ENCODE measurements at regions not wholly inside any gene's neighbourhood (a gene's known extent, or its start where the extent isn't known, plus 50 kb on each side); places are given as distances from the start of the nearest gene placed in this dataset.

DNA sequence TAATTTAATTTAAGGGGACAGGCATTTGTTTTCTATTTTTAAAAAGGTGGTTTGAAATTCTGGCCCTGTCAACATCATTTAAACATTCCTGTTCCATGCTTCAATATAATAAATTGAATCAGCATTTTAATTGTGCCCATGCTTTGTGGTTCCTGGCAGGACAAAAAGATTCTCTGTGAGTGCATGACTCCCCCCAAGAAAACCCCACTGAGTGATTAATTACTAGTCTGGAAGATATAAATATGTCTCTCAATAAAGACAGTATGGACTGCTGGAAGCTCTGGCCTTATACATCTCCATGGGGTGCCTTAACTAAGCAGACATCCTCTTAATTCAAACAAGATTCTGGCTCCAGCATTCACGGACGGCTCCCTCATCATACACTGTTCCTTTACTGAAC lies 95.0 kb upstream of the PSMD7 start (continued):
- TF ChIP-seq, protein P1, sequence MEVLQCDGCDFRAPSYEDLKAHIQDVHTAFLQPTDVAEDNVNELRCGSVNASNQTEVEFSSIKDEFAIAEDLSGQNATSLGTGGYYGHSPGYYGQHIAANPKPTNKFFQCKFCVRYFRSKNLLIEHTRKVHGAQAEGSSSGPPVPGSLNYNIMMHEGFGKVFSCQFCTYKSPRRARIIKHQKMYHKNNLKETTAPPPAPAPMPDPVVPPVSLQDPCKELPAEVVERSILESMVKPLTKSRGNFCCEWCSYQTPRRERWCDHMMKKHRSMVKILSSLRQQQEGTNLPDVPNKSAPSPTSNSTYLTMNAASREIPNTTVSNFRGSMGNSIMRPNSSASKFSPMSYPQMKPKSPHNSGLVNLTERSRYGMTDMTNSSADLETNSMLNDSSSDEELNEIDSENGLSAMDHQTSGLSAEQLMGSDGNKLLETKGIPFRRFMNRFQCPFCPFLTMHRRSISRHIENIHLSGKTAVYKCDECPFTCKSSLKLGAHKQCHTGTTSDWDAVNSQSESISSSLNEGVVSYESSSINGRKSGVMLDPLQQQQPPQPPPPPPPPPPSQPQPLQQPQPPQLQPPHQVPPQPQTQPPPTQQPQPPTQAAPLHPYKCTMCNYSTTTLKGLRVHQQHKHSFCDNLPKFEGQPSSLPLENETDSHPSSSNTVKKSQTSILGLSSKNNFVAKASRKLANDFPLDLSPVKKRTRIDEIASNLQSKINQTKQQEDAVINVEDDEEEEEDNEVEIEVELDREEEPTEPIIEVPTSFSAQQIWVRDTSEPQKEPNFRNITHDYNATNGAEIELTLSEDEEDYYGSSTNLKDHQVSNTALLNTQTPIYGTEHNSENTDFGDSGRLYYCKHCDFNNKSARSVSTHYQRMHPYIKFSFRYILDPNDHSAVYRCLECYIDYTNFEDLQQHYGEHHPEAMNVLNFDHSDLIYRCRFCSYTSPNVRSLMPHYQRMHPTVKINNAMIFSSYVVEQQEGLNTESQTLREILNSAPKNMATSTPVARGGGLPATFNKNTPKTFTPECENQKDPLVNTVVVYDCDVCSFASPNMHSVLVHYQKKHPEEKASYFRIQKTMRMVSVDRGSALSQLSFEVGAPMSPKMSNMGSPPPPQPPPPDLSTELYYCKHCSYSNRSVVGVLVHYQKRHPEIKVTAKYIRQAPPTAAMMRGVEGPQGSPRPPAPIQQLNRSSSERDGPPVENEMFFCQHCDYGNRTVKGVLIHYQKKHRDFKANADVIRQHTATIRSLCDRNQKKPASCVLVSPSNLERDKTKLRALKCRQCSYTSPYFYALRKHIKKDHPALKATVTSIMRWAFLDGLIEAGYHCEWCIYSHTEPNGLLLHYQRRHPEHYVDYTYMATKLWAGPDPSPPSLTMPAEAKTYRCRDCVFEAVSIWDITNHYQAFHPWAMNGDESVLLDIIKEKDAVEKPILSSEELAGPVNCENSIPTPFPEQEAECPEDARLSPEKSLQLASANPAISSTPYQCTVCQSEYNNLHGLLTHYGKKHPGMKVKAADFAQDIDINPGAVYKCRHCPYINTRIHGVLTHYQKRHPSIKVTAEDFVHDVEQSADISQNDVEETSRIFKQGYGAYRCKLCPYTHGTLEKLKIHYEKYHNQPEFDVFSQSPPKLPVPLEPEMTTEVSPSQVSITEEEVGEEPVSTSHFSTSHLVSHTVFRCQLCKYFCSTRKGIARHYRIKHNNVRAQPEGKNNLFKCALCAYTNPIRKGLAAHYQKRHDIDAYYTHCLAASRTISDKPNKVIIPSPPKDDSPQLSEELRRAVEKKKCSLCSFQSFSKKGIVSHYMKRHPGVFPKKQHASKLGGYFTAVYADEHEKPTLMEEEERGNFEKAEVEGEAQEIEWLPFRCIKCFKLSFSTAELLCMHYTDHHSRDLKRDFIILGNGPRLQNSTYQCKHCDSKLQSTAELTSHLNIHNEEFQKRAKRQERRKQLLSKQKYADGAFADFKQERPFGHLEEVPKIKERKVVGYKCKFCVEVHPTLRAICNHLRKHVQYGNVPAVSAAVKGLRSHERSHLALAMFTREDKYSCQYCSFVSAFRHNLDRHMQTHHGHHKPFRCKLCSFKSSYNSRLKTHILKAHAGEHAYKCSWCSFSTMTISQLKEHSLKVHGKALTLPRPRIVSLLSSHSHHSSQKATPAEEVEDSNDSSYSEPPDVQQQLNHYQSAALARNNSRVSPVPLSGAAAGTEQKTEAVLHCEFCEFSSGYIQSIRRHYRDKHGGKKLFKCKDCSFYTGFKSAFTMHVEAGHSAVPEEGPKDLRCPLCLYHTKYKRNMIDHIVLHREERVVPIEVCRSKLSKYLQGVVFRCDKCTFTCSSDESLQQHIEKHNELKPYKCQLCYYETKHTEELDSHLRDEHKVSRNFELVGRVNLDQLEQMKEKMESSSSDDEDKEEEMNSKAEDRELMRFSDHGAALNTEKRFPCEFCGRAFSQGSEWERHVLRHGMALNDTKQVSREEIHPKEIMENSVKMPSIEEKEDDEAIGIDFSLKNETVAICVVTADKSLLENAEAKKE (CRISPR knock-in tag; IDR thresholded peaks at IDR 0.05), result no peak

DNA sequence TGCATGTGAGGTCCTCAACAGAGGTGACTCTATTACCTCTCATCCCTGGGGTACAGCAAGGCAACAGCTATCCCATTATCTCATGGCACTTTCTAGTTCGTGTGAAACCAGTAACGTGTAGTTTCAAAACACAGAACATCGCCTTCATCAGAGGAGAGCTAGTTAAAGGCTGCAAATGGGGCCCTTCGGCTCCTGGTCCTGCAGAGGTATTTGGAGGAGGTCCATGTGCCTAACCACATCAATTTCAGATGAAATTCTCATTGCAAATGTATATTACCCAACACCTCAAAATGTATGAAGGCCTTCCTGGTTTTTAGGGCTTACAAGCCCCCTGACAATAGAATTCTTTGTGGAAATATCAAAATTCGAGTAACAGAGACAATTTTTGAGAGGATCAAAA lies 95.7 kb upstream of the PSMD7 start:
- H3K79me2 ChIP-seq (replicated peaks; ENCODE audit: insufficient read depth), result no peaks in the 10 kb centered on the region
- Mint-ChIP-seq H3K4me1 (no peaks in the 10 kb centered on the region; the same call in 2 of the 3 replicates), H3K27me3 (ENCODE audit: insufficient read depth, low read depth, poor library complexity) (peaks cover 1% of the 10 kb centered on the region), H3K27ac (no peak overlapping the region), H3K9me3 (no peaks in the 10 kb centered on the region), H3K36me3 (ENCODE audit: low read depth) (no peaks in the 10 kb centered on the region), H3K4me3 (no peak overlapping the region)
- H3F3A ChIP-seq (replicated peaks; ENCODE audit: low read depth), result no peaks in the 10 kb centered on the region
- H3K36me3 ChIP-seq (ENCODE audit: insufficient read depth), result no peaks in the 10 kb centered on the region
- H3K27ac ChIP-seq (ENCODE audit: low read depth), result no peak overlapping the region
- ATAC-seq (no peak), DNase-seq (ENCODE audit: low spot score) (no peak)
- H3K9me2 ChIP-seq (ENCODE audit: insufficient read depth), result no peaks in the 10 kb centered on the region; the same call in 1 of the 2 replicates
- H3K27me3 ChIP-seq (ENCODE audit: insufficient read depth), result no peaks in the 10 kb centered on the region
- no peak overlapping the region for H3K4me3 ChIP-seq
- no peak overlapping the region for H2AFZ ChIP-seq
- H4K20me1 ChIP-seq (replicated peaks; ENCODE audit: insufficient read depth), result no peaks in the 10 kb centered on the region
- no peak overlapping the region for H3K4me2 ChIP-seq
- H3K4me1 ChIP-seq (ENCODE audit: insufficient read depth), result no peaks in the 10 kb centered on the region
- no peak for TF ChIP-seq JUNB (IDR thresholded peaks at IDR 0.05; ENCODE audit: unreplicated experiment)
- TF ChIP-seq, protein P2, sequence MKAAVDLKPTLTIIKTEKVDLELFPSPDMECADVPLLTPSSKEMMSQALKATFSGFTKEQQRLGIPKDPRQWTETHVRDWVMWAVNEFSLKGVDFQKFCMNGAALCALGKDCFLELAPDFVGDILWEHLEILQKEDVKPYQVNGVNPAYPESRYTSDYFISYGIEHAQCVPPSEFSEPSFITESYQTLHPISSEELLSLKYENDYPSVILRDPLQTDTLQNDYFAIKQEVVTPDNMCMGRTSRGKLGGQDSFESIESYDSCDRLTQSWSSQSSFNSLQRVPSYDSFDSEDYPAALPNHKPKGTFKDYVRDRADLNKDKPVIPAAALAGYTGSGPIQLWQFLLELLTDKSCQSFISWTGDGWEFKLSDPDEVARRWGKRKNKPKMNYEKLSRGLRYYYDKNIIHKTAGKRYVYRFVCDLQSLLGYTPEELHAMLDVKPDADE (IDR thresholded peaks at IDR 0.05), result no peak
- TF ChIP-seq EZH2 (IDR thresholded peaks at IDR 0.05; ENCODE audit: low read depth, unreplicated experiment), result no peak
- TF ChIP-seq ZNF331 (CRISPR knock-in tag; IDR thresholded peaks at IDR 0.05; ENCODE audit: low read depth), result no peak
- no peak for TF ChIP-seq EZH2phosphoT487 (IDR thresholded peaks at IDR 0.05; ENCODE audit: unreplicated experiment)
- no peak for TF ChIP-seq STAT1 (IDR thresholded peaks at IDR 0.05; ENCODE audit: unreplicated experiment)
- TF ChIP-seq, protein P1 (CRISPR knock-in tag; IDR thresholded peaks at IDR 0.05), result no peak
